Erythroblast (primary cell): ENCODE measurements at regions not wholly inside any gene's neighbourhood (a gene's known extent, or its start where the extent isn't known, plus 50 kb on each side); places are given as distances from the start of the nearest gene placed in this dataset.

Experiments used
- DNase-seq, 2 experiments: peaks; one replicate each; lab custom pipeline; 2025; lab: John Stamatoyannopoulos, UW
- GATA1 ChIP-seq: IDR thresholded peaks from 2 replicates; pipeline ENCODE4 v1.6.1; 2011; ENCODE audit warnings: low read depth, mild to moderate bottlenecking, control low read depth, low read length, moderate library complexity
- POLR2A ChIP-seq: IDR thresholded peaks from 2 replicates; pipeline ENCODE4 v1.6.1; 2011; ENCODE audit warnings: mild to moderate bottlenecking, low read length

DNA sequence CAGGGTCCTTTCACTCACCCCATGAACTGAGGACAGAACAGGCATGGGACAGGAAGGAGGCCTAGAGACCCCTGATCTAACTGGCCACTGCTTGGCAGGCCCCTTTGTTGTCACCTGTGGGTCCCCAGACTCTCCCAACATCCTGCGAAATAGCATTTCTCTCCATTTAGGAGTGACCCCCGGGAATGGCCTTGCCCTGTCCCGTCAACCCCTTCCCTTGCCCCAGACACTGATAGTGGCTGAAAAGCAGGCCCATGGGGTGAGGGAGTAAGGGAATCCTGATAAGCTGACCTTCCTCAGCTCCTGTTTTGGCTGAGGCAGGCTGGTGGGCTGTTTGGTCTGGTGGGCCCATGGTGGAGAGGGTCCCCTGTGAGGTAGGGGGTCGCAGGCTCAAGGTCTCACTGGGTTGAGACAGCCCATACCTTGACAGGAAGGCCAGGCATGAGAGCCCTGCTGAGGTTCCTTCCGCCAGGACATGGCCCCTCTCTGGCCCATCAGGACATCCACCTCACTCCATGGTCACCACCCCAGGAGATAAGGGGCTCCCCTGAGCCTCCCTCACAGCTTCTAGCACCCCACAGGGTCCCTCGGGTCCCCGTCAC is 139.3 kb downstream of the MRPL14 start:
- no peak for DNase-seq
- no peak for TF ChIP-seq GATA1
- no peak for TF ChIP-seq POLR2A

DNA sequence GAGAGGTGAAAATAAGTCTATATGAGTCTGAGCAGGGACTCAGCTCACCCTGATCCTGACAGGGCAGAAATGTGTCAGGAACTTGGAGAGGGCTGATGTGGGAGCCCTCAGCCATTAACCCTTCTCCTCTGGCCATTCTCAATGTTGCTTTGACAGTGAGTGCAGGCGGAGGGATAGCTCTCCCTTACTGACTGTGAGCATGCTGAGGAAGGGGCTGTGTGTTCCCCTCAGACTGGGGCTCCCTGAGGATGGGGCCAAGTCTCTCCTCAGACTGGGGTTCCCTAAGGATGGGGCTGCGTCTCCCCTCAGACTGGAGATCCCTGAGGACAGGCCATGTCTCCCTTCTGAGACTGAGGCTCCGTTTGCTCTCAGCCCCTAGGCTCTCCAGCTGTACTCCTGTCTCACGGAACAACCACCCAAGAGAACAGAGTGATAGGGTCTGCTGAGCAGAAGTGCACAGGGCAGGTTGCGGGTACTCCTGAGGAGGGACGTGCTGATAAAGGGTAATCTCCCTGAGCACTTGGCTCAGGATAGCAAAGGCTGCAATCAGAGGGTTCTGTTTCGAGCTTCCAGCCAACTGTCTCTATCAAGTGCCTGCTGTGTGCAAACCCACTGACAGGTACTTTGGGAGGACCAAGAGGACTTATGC is 141.0 kb downstream of the MRPL14 start:
- peak; percentile 70 to 90 for DNase-seq
- no peak for TF ChIP-seq GATA1
- no peak for TF ChIP-seq POLR2A

DNA sequence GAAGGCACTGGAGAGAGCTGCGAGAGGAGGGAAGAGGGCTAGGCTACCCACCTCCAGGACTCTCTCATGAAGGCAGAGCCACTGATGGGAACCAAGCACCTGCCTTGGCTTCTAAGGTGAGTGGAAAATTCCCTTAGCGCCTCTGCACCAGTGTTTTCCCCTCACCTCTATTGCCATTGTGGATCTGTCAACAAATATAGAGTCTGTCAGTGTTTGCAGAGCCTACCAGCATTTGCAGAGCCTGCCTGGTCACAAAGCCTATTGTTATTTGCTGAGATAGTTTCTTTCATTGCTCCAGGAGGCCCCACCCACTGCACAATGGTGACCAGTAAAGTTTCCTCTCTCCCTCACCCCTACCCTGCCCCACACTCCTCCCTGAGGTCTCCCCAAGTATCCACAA is 141.9 kb downstream of the MRPL14 start:
- no peak for DNase-seq
- TF ChIP-seq GATA1 (no peak), POLR2A (no peak)

DNA sequence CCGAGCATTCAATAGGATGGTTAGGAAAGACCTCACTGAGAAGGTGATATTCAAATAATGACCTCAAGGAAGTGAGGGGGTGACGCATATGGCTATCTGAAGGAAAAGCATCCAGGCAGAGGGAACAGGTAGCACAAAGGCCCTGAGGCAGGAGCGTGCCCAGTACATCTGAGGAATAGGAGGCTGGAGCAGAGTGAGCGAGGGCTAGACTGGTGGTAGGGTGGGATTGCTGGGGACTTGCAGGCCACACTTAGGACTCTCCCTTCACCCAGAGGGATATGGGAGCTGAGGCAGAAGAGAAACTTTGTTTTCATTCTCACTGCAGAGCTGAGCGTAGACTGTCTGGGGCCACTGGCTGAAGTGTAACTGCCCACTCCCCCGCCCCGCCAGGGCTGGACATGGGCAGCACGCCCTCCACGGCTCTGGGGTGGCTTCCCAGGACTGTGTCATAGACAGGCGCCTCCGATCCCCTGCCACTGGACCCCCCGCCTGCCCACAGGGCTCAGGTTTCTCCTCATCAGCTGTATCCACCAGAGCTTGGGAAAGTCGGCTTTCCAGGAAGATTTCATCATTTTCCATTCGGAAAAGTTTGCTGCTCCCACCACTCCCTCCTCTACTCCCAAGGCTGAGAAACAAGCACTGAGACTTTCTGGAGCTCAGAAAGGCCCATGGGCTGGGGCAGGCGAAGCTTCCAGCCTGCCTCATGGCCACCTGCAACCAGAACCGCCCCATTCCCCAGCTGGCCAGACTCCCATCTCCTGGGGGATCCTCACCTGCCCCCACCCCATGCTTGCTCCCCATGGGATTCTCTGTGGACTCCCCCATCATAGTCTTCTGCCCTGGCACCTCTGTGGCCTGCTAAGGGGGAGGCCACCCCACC is 142.6 kb downstream of the MRPL14 start:
- TF ChIP-seq POLR2A, result no peak
- no peak for TF ChIP-seq GATA1

DNA sequence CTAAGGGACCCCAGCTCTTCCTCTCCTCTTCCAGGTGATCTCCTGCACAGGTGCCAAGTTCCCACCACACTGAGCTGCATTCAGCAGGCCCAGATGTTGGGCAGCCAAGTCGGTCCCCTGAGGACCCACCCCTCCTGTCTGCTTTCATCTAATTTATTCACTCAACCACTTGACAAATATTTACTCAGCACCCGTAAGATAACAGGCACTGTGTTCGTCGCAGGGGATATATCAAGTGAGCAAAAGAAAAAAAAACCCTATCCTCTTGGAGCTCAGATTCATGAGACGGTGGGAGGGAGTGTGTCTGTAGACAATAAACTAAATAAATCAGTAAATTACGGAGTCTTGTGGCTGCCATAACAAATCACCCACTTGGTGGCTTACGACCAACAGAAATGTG is 143.6 kb downstream of the MRPL14 start:
- TF ChIP-seq POLR2A, result no peak
- TF ChIP-seq GATA1, result no peak

More for the DNA sequence above, 142.6 kb downstream of the MRPL14 start:
- DNase-seq, result no peak

DNA sequence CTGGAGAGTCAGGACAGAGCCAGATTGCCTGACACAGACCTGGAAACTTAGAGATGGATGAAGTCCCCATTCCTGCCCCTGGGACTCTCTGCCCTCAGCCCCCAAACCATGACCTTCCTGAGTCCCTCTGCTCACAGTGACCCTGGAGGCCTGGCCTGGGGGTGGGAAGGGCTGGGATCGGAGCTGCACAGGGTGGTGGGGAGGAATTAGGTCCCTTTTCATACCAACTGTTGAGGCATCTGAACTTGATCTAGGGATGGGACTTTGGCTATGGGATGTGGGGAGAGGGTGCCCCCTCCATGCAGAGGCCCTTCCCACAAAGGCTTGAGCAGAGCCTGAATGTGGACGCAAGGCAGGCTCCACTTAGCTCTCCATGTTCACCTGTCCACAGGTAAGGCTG is 144.1 kb downstream of the MRPL14 start:
- TF ChIP-seq GATA1 (no peak), POLR2A (no peak)
- DNase-seq, result no peak

More for the DNA sequence above, 143.6 kb downstream of the MRPL14 start:
- DNase-seq, result no peak

DNA sequence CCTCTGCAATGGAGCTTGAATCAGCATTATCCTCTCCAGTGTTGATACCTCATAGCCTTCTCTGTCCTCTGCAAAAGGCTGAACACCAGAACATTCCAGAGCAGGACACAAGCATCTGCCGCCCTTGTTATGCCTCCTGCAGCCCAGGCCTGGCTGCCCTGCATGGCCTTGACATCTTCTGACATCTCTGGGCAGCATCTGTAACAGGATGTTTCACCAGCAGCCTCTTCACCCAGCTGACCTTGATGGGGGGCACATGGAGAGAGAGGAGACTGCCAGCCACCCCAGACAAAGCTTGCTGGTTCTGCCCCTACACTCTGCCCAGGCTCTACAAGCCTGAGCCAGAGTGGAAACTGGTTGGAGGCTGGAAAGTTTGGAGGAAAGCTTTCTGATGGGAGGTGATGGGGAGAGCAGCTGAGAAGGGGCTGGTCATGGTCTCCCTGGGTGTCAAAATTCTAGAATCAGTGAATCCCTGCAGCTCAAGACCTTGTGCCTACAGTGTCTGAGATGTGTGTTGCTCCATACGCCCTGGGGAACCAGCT is 145.1 kb downstream of the MRPL14 start:
- TF ChIP-seq GATA1, result no peak
- TF ChIP-seq POLR2A, result no peak
- DNase-seq, result no peak

DNA sequence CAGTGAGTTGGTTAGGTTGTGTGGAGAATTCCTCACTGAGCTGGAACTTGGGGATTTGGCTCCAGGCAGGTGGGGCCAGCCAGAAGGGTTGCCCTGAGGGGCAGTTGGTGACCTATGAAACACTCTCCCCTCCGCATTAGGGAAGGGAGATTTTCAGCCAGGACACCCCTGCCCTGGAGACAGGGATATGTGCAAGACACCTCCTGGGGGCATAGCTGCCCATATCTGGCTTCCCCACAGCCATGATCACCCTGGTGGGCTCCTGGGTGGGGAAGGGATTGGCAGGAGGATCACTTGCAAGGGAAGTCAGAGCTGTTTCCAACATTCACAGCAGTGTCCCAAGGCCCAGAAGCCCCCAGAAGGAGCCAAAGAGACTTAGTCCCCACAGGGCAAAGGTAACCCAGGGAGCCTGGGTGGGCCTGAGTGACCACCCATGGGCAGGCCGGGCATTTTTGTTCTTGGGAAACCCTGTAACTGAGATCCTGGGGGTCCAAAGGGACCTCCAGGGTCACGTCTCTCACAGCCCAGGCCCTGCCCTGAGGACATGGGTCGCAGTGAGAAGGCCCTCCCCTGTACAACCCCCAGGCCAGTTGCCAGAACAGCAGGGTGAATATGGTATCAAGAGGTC is 145.8 kb downstream of the MRPL14 start:
- TF ChIP-seq GATA1 (no peak), POLR2A (no peak)
- no peak for DNase-seq

DNA sequence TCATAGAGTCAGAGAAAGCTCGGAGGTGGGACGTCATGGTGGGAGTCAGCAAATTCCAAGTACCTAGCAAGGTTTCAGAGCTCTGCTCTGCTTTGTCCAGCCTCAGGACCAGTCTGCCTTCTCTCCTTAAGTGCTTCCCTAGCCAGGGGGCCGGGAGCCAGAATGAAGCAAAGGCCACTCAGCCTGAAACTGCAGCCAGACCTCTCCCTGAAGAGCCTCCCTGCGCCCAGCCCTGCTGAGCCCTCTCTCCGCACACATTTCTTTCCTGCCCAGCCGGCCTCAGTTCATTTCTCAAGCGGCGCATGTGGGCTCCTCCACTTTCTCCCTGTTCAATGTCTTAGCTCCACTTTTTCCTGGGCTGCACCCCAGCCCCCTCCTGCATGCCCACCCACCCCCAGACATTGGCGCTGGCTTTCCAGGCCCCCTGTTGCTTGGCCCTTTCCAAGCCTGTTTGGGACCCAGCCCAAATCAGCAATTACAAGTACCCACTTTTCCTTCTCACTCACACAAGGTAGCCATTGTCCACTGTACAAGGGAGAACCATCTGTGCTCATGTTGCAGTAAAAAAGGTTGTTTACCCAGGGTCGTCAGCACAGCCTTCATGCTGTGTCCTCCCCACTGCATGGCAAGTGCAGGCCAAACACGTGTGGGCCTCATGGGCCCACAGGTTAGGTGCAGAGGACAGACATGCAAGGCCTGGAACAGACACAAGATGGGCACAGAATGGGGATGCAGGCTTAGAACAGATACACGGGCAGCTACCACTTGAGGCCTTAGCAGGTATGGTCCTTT is 147.1 kb downstream of the MRPL14 start:
- no peak for DNase-seq
- TF ChIP-seq POLR2A (no peak), GATA1 (no peak)

DNA sequence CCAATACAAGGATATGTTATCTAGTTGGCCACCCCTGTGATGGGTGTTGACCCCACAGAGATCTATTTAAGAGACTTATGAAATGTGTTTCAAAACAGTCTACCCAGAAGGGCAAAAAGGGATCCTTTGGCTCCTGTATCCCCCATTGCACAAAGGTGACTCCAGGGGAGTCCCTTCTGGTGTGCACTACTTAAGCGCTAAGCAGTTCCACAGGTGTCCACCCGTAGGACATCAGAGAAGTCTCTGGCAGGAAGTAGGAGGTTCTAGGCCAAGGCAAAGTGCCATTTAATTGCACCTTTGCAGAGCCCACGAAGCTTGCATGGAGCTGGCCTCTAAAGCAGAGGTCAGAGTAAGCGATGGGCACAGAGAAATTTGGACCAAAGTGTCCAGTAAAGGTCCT is 147.7 kb downstream of the MRPL14 start:
- TF ChIP-seq GATA1 (no peak), POLR2A (no peak)
- peak; percentile 25 to 26 for DNase-seq

DNA sequence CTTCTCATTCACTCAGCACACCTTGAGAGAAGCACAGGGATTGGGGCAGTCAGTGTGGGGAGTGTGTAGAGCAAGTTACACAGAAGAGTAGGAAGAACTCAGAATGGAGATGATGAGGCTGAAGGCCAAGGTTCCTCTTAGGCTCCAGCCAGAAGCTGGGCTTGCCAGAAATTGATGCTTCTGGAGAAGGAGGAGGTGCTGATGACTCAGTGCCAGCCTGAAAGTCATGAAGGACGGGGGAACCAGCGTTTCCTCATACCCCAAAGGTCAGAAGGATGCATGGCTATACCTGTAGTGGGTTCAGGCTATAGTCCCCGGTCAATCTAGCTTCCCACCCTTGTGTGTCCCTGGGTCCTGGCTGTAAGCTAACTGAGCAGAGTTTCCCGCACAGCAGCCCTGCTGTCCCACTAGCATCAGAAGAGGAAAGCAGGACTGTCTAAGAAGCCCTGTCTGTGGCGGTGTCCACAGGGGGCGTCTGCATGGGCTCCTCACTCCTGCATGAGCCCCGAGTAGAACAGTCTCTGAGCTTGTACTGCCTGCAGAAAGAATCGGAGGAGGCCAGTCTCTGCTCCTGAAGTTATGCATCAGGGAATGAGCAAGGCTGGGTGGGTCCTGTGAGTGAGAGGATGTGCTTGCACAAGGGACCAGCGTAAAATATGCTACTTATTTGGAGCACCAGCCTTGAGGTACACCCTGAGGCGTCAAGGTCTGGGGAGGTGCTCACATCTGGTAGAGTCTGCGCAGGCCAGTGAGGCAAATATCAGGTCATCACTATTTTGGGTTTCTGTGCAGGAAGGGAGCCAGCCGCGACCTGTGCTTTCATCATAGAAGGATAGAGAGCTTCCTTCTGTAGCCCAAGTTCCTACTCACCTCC is 148.5 kb downstream of the MRPL14 start:
- no peak for DNase-seq
- no peak for TF ChIP-seq POLR2A
- TF ChIP-seq GATA1, result no peak
